Type B pancreatic cell (in vitro differentiated cells): ENCODE measurements at regions not wholly inside any gene's neighbourhood (a gene's known extent, or its start where the extent isn't known, plus 50 kb on each side); places are given as distances from the start of the nearest gene placed in this dataset.

Experiments used
- DNase-seq: peaks from one replicate; pipeline ENCODE4 v3.0.0; 2021; ENCODE audit warnings: mixed read lengths; ENCODE audit not compliant: unreplicated experiment; ENCODE audit errors: extremely low spot score
- H3K27ac Mint-ChIP-seq: 2 replicates; pipeline ENCODE4 v1.8.0; 2021; ENCODE audit warnings: mild to moderate bottlenecking, mixed read lengths
- H3K27me3 Mint-ChIP-seq: 2 replicates; pipeline ENCODE4 v1.8.0; 2021; ENCODE audit warnings: mixed read lengths
- H3K36me3 Mint-ChIP-seq: 2 replicates; pipeline ENCODE4 v1.8.0; 2021; ENCODE audit warnings: mixed read lengths
- H3K4me1 Mint-ChIP-seq: one replicate; pipeline ENCODE4 v1.8.0; 2021; ENCODE audit warnings: mixed read lengths; ENCODE audit not compliant: unreplicated experiment
- H3K4me3 Mint-ChIP-seq: 2 replicates; pipeline ENCODE4 v1.8.0; 2021; ENCODE audit warnings: mild to moderate bottlenecking, mixed read lengths
- H3K9me3 Mint-ChIP-seq: 2 replicates; pipeline ENCODE4 v1.8.0; 2021; ENCODE audit warnings: mixed read lengths
- TF ChIP-seq, protein P1 (sequence below): fragments of 200-600 bp; sonication (generic); conservative IDR thresholded peaks from 2 replicates; pipeline ENCODE4 v1.5.0; 2021; ENCODE audit warnings: antibody characterized with exemption, mild to moderate bottlenecking

DNA sequence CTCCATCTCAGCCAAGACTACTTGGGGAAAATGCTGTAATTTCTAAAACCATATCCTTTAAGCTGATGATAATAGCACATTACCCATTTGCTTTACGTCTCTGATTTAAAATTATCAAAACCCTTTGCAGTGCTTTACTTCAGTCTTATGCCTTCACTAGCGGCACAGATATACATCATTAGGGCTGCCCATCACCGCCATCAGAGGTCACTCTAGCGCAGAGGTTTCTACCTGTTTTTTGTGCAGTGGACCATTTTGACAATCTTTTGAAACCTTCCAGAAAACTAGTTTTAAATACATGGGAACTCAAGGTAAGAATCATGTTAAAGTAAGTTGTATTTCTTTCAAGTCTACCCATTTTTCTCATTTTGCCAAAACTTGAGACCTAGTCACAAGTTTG is 592.5 kb downstream of the PPARGC1A start:
- TF ChIP-seq, protein P1, sequence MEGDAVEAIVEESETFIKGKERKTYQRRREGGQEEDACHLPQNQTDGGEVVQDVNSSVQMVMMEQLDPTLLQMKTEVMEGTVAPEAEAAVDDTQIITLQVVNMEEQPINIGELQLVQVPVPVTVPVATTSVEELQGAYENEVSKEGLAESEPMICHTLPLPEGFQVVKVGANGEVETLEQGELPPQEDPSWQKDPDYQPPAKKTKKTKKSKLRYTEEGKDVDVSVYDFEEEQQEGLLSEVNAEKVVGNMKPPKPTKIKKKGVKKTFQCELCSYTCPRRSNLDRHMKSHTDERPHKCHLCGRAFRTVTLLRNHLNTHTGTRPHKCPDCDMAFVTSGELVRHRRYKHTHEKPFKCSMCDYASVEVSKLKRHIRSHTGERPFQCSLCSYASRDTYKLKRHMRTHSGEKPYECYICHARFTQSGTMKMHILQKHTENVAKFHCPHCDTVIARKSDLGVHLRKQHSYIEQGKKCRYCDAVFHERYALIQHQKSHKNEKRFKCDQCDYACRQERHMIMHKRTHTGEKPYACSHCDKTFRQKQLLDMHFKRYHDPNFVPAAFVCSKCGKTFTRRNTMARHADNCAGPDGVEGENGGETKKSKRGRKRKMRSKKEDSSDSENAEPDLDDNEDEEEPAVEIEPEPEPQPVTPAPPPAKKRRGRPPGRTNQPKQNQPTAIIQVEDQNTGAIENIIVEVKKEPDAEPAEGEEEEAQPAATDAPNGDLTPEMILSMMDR = no peak
- H3K27ac Mint-ChIP-seq = no peak overlapping the region
- DNase-seq = no peak
- H3K4me3 Mint-ChIP-seq = no peak overlapping the region
- no peaks in the 10 kb centered on the region for H3K36me3 Mint-ChIP-seq
- H3K27me3 Mint-ChIP-seq = no peaks in the 10 kb centered on the region
- no peaks in the 10 kb centered on the region for H3K4me1 Mint-ChIP-seq
- H3K9me3 Mint-ChIP-seq = peaks cover 3% of the 10 kb centered on the region

DNA sequence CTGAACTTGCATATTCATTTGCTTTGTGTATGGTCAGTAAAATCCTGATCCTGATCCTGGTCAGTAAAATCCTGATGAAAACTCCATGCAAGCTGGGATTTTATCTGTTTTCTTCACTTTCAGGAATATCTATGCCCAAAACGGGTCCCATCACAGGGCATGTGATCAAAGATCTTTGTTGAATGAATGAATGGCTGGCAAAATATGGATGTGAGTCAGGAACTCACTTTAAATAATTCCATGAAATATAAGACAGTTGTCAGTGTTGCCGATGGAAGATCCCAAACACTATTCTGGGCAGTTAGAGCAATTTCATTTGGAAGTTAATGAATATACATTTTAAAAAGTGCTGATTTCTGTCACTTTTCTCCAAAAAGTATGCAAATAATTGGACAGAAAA is 598.4 kb downstream of the GBA3 start:
- Mint-ChIP-seq H3K4me1 (no peaks in the 10 kb centered on the region), H3K4me3 (no peak overlapping the region), H3K9me3 (no peaks in the 10 kb centered on the region), H3K27me3 (no peaks in the 10 kb centered on the region), H3K27ac (peak overlapping the region; percentile 87), H3K36me3 (no peaks in the 10 kb centered on the region)
- TF ChIP-seq, protein P1 = no peak
- DNase-seq = no peak

DNA sequence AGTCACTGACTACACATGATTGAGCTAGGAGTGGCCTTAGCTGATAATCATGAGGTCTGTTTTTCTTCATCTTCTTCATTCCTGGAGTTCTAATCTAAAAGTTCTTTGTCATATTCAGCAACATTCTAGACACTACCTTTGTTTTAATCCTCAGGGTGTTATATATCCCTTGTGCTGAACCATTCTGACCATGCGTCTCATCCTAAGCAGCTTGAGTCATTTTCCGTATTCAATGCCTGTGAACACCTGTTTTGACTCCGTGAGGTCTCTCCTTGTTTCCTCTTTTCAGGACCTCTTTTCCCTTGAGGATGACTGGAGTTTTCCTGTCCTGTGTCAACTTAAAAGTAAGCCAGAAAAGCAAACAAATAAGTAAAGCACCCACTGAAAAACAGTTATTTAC is 597.9 kb downstream of the GBA3 start:
- H3K36me3 Mint-ChIP-seq = no peaks in the 10 kb centered on the region
- H3K4me3 Mint-ChIP-seq = no peak overlapping the region
- no peaks in the 10 kb centered on the region for H3K27me3 Mint-ChIP-seq
- H3K27ac Mint-ChIP-seq = peak overlapping the region; percentile 87
- no peaks in the 10 kb centered on the region for H3K4me1 Mint-ChIP-seq
- no peaks in the 10 kb centered on the region for H3K9me3 Mint-ChIP-seq
- no peak for DNase-seq
- TF ChIP-seq, protein P1 = no peak

DNA sequence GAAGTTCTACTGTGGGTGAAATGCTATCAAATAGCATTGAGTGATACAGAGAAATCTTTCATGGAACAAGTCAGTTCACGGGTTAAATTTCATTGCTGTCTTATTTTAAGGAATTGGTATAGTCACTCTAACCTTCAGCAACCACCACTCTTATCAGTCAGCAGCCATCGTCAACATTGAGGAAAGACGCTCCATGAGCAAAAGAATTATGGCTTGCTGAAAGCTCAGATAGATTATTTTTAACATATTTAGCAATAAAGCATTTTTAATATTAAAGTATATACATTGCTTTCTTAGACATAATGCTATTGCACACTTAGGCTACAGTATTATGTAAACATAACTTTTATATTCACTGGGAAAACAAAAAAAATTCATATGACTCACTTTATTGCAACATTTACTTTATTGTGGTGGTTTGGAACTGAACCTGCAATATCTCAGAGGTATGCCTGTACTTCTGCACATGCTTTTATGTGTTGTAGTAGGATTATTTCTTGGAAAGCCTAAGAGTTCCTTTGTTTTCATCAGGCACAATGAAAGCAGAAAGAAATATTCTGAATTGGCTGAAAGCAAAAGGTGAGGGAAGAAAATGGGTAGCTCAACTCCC is 586.7 kb downstream of the GBA3 start:
- H3K36me3 Mint-ChIP-seq = no peaks in the 10 kb centered on the region
- no peak for DNase-seq
- H3K4me3 Mint-ChIP-seq = no peak overlapping the region
- H3K4me1 Mint-ChIP-seq = no peaks in the 10 kb centered on the region
- no peak overlapping the region for H3K27ac Mint-ChIP-seq
- TF ChIP-seq, protein P1 = no peak
- H3K27me3 Mint-ChIP-seq = no peaks in the 10 kb centered on the region
- no peaks in the 10 kb centered on the region for H3K9me3 Mint-ChIP-seq

DNA sequence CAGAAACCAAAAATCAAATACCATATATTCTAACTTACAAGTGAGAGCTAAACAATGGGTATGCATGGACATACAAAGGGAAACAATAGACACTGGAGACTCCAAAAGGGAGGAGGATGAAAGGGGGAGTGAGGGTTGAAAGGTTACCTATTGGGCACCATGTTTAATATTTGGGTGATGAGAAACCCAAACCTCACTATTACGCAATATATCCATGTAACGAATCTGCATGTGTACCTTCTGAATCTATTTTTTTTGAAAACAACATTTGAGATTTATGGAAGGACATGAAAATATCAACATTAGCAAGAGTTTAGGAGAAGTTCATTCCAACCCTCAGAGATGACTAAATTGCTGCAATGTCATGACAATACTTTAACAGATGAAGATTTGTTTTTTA is 586.1 kb downstream of the GBA3 start:
- Mint-ChIP-seq H3K27ac (no peak overlapping the region), H3K36me3 (no peaks in the 10 kb centered on the region), H3K4me3 (no peak overlapping the region), H3K27me3 (no peaks in the 10 kb centered on the region), H3K9me3 (no peaks in the 10 kb centered on the region), H3K4me1 (no peaks in the 10 kb centered on the region)
- TF ChIP-seq, protein P1 = no peak
- no peak for DNase-seq

DNA sequence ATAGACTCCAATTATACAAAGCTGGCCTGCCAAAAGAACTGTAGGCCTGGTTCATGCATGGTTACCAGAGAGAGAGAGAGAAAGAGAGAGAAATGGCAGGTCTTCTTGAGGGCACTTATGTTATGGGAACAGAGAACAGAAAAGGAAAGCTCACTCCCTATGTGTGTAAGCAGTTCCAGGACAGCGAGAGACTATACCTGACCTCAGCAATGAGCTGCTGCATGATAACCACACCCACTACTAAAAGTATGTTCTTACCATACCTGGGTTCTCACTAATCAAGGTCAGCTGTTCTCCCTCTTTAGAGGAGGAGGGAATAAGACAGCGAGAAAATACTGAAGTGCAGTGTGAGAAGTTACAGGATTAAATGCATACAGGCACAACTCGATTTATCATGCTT is 583.3 kb downstream of the GBA3 start:
- TF ChIP-seq, protein P1 = no peak
- DNase-seq = no peak
- Mint-ChIP-seq H3K27me3 (no peaks in the 10 kb centered on the region), H3K27ac (no peak overlapping the region), H3K4me3 (no peak overlapping the region), H3K4me1 (no peaks in the 10 kb centered on the region), H3K36me3 (no peaks in the 10 kb centered on the region), H3K9me3 (no peaks in the 10 kb centered on the region)
